ENCODE measurements at regions not wholly inside any gene's neighbourhood (a gene's known extent, or its start where the extent isn't known, plus 50 kb on each side); places are given as distances from the start of the nearest gene placed in this dataset.

DNA sequence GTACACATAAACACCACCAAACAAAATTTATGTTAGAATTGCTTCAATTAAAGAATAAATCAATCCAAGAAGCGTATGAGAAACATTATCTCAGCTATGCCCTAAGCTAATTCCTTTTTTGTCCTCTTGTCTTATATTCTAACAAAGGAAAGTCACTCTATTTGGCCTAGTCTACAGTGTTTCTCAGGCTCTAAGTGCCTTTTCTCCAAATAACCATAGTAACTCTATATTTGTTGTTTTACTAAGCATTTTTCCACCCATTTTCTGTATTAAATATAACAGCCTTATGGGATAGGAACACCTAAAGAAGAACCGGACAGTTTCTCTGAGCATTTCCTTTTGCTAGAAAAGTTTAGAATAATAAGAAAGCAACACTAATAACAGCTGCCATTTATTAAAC lies 120.1 kb upstream of the MTAP start:
- TF ChIP-seq, protein P1, sequence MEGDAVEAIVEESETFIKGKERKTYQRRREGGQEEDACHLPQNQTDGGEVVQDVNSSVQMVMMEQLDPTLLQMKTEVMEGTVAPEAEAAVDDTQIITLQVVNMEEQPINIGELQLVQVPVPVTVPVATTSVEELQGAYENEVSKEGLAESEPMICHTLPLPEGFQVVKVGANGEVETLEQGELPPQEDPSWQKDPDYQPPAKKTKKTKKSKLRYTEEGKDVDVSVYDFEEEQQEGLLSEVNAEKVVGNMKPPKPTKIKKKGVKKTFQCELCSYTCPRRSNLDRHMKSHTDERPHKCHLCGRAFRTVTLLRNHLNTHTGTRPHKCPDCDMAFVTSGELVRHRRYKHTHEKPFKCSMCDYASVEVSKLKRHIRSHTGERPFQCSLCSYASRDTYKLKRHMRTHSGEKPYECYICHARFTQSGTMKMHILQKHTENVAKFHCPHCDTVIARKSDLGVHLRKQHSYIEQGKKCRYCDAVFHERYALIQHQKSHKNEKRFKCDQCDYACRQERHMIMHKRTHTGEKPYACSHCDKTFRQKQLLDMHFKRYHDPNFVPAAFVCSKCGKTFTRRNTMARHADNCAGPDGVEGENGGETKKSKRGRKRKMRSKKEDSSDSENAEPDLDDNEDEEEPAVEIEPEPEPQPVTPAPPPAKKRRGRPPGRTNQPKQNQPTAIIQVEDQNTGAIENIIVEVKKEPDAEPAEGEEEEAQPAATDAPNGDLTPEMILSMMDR (IDR thresholded peaks at IDR 0.05) = no peak
- TF ChIP-seq EZH2phosphoT487 (IDR thresholded peaks at IDR 0.05) = no peak
